ENCODE measurements at regions not wholly inside any gene's neighbourhood (a gene's known extent, or its start where the extent isn't known, plus 50 kb on each side); places are given as distances from the start of the nearest gene placed in this dataset.

DNA sequence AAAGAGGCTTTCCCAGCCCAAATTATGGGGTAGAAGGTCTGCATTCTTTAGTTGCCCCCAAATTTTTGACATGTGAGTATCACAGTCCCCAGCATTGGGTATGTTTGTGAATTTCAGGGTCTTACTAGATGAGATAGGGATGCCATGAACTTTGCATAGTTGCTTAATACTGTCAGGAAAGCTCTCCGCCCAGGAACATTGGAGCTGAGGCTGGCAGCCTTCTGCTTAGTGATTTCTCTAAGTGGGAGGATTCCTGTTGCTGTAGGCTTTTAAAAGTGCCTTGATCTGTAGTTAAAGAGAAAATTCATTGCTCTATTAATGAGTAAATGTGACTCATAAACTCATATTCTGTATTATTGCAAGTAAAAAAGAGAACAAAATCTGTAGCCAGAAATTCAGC, 206.9 kb downstream of the CAVIN4 start:
- no peak for TF ChIP-seq ZNF274 (IDR thresholded peaks at IDR 0.05; ENCODE audit: low read depth, low read length)
- no peak for TF ChIP-seq SUZ12 (IDR thresholded peaks at IDR 0.05; ENCODE audit: extremely low read depth, insufficient read depth, insufficient read length)
